GM21360 (cell line): ENCODE measurements at regions not wholly inside any gene's neighbourhood (a gene's known extent, or its start where the extent isn't known, plus 50 kb on each side); places are given as distances from the start of the nearest gene placed in this dataset.
"Not testable (repeated sequence)": the region's sequence is repeated elsewhere in the genome, so short reads cannot be mapped to it uniquely, and the experiment has no call there.

ENCODE experiments used
- ATAC-seq: cut with Tn5 transposase; IDR thresholded peaks from one replicate; pipeline ENCODE4 v1.9.1; 2021; ENCODE audit warnings: mild to moderate bottlenecking, moderate library complexity; ENCODE audit not compliant: unreplicated experiment

DNA sequence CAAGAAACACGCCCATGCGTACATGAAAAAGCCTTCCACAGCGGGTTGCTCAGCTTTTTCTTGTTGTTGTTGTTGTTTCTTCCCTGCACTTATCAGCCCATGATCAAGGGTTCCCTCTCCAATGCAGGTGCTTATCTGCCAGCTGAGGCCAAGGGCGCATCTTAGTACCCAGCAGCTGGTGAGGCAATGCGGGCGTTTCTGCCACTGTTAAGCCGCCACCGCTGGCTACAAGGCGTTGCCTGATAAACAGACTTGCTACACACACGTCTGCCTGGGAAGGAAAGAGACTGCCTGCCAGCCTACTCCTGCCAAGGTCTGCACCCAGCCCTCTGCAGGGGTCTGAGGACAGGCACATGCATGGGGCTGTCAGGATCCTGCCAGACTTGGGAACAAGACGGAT is 345.9 kb downstream of the BCL11B start:
- no peak for ATAC-seq

- no peak for ATAC-seq
Observed at GRCh38 chr14:98926801-98927200, 345.2 kb downstream of the BCL11B start.

GRCh38 chr14:98927986-98928385 is 344.0 kb downstream of the BCL11B start:
- no peak for ATAC-seq

DNA sequence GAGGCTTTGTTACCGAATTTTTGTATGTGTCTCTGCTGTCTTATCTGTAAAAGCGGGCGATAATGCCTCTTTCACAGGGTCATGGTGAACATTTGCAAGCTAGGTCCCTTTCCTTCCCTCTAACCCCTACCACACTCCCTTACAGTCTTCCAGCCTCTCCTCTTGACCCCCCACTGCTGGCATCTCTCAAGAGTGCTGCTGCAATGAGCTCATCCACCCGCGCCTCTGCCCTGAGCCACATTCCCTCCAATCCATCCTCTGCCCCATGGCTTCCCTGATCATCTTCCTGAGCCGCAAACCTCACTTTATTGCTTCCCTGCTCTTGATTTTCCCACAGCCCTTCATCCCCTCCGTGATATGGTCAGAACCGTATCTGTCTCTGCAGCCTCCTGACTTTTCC is 343.6 kb downstream of the BCL11B start:
- no peak for ATAC-seq

- ATAC-seq: no peak
Observed at GRCh38 chr14:98931126-98931525, 340.9 kb downstream of the BCL11B start.

- ATAC-seq: no peak
Observed at GRCh38 chr14:98931911-98932310, 340.1 kb downstream of the BCL11B start.

- ATAC-seq: no peak
Observed at GRCh38 chr14:98932431-98933325, 339.3 kb downstream of the BCL11B start.

- not testable (repeated sequence) for ATAC-seq
Observed at GRCh38 chr14:98934569-98934968, 337.4 kb downstream of the BCL11B start.

- ATAC-seq: no peak
Observed at GRCh38 chr14:98935921-98936320, 336.1 kb downstream of the BCL11B start.

GRCh38 chr14:98937021-98937420 is 335.0 kb downstream of the BCL11B start:
- ATAC-seq: no peak

DNA sequence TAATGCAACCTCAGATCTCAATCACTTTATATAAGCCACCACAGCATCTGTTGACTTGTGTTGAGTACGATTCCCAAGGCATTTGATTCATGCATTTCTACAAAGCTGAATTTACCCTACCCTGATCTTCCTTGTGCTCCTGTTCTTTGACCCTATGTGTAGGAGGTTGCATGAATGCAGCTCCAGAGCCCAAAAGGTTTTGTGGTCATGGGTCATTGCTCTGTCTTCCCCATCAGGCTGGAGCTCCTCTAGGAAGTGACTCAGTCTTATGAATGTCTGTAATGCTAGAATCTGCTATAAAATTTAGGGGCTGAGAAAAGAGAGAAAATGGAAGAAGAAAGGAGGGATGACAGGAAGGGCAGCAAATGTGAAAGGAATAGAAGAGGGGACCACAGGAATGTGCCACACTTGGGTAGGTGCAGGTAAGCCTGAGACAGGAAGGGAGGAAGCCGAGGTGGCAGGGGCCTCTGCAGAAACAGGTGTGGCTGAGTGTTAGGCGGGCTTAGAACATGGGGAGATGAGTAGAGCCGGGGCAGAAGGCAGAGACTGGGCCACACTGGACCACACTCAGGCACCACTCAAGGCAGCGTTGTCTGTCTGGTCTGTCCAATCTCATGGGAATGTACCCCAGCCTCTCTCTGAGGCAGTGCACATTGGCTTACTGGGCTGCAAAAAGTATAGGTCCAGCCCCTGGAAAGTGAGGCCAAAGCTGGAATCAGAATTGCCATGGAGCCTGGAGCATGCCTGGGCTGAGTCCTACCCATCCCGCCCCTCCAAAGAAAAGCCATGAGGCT is 334.1 kb downstream of the BCL11B start:
- ATAC-seq: no peak

- no peak for ATAC-seq
Observed at GRCh38 chr14:98940693-98941437, 331.1 kb downstream of the BCL11B start.

- no peak for ATAC-seq
Observed at GRCh38 chr14:98941481-98941880, 330.5 kb downstream of the BCL11B start.

GRCh38 chr14:98943907-98944306 is 328.1 kb downstream of the BCL11B start:
- no peak for ATAC-seq

DNA sequence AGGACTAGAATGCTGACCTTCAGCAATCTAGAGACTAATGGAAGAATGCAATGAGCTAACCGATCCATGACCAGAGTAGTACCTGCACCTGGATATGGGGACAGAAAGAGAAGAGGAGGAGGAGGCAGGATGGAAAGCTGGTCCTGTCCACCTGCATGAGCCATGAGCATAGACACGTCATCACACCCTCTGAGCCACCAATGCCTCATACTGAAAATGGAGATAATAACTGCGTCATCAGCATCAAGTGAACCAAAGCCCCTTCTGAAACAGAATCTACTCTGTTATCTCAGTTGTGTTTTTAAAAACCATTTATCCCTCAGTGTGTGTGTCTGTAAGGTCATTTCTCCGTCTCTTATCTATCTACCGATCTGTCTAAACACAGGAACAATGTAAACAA is 327.0 kb downstream of the BCL11B start:
- ATAC-seq: no peak

- no peak for ATAC-seq
Observed at GRCh38 chr14:98945611-98946570, 326.1 kb downstream of the BCL11B start.

DNA sequence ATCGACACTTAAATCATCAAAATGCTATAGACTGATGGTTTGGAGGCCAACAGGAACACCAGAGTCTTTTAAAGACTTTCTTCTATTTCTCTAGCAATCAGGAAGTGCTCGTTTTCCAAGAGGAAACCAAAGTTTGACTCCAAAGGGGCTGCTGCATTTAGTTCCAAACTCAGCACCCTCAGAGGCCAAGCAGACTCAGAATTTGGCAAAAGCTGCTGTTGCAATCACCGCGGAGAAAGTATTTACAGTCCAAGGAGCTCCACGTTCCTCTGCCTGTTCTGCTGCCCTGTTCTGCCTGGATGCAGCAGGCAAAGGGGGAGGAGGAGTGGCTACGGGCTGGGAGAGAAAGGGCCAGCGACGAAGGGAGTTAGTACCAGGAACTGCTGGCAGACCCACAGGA is 325.1 kb downstream of the BCL11B start:
- no peak for ATAC-seq

DNA sequence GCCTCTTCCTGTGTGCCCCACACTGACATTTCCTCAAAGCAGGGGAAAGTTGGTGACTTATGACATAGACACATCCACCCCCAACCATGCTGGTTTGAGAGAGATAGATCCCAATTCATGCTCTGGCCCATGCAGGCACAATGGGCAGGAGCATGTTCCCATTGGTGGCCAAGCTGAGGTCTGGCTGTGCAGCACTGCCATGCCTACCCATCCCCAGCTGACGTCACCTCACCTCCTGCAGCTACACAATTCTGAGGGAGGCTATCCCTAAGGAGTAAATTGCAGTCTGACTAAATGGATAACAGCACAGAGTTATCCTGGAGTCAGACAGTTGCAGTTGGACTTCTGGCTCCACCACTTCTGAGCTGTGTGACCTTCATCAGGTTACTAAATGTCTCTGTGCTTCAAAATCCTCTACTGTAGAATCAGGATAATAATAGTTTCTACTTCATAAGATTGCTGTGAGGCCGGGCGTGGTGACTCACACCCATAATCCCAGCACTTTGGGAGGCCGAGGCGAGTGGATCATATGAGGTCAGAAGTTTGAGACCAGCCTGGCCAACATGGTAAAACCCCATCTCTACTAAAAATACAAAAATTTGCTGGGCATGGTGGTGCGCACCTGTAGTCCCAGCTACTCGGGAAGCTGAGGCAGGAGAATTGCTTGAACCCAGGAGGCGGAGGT is 323.9 kb downstream of the BCL11B start:
- no peak for ATAC-seq

DNA sequence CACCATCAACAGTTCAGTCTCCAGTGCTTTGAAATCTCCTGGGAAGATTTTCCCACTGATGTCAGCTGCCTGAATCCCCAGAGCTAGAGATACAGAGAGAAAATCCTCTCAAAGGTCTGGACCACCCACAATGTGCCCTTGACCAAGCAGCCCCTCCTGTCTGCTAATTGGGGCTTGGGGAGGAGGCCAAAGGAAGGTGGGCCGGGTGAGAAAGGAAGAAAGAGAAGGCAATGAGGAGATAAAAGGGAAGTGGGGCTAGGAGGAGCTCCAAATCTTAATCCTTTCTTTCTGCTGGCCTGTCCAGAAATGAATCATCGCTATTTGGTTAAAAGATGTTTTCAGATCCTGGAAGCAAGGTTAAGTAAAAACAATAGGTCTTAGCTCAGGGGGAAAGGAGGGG is 322.9 kb downstream of the BCL11B start:
- no peak for ATAC-seq
